GM12872 (cell line): ENCODE measurements at regions not wholly inside any gene's neighbourhood (a gene's known extent, or its start where the extent isn't known, plus 50 kb on each side); places are given as distances from the start of the nearest gene placed in this dataset.

Source experiments
- TF ChIP-seq, protein P1 (sequence below): IDR thresholded peaks from 3 replicates; pipeline ENCODE4 v1.5.1; 2011; ENCODE audit warnings: low read depth, mild to moderate bottlenecking, low read length, moderate library complexity; ENCODE audit not compliant: insufficient read depth

DNA sequence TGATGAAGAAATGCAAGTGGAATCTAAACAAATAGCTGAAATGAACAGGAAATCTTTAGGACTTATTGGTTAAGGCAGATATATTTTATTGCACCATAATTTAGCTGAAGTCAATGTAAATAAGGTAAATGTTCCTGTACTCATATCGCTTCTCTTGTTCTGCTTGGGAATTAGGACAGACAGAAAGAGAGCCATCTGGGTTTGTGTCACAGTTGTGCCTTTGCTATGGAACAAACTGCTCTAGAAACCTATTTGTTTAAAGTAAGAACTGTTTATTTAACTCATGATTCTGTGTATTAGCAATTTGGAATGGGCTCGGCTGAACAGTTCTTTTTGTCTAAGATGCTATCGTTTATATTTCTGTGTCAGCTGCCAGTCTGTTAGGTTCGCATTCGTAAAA is 143.8 kb upstream of the KHDRBS2 start:
- TF ChIP-seq, protein P1, sequence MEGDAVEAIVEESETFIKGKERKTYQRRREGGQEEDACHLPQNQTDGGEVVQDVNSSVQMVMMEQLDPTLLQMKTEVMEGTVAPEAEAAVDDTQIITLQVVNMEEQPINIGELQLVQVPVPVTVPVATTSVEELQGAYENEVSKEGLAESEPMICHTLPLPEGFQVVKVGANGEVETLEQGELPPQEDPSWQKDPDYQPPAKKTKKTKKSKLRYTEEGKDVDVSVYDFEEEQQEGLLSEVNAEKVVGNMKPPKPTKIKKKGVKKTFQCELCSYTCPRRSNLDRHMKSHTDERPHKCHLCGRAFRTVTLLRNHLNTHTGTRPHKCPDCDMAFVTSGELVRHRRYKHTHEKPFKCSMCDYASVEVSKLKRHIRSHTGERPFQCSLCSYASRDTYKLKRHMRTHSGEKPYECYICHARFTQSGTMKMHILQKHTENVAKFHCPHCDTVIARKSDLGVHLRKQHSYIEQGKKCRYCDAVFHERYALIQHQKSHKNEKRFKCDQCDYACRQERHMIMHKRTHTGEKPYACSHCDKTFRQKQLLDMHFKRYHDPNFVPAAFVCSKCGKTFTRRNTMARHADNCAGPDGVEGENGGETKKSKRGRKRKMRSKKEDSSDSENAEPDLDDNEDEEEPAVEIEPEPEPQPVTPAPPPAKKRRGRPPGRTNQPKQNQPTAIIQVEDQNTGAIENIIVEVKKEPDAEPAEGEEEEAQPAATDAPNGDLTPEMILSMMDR = no peak

DNA sequence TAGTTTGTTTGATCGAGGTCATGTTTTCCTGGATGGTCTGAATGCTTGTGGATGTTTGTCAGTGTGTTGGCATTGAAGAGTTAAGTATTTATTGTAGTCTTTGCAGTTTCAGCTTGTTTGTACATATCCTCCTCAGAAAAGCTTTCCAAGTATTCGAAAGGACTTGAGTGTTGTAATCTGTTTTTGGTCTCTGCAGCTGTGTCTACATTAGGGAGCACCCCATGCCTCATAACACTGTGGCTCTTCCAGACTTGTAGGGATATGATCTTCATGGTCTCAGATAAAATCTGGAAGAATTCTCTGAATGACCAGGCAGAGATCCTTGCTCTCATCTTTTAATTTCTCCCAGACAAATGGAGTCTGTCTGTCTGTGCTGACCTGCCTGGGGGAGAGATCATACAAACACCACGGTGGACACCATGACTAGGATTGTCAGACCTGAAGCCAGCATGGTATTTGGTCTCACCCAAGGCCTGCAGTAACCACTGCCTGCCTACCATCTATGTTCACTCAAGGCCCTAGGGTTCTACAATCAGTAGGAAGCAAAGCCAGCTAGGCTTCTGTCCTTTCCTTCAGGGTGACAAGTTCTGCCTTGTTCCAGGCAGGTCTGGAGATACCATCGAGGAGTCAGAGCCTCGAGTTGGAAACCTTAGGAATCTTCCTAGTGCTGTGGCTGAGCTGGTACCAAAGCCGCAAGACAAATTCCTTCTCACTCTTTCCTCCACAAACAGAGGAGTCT is 114.7 kb upstream of the KHDRBS2 start:
- TF ChIP-seq, protein P1 = no peak

- TF ChIP-seq, protein P1 = no peak
Observed at GRCh38 chr6:62393608-62394007, 107.6 kb upstream of the KHDRBS2 start.

- TF ChIP-seq, protein P1 = no peak
Observed at GRCh38 chr6:62392291-62392690, 106.3 kb upstream of the KHDRBS2 start.

DNA sequence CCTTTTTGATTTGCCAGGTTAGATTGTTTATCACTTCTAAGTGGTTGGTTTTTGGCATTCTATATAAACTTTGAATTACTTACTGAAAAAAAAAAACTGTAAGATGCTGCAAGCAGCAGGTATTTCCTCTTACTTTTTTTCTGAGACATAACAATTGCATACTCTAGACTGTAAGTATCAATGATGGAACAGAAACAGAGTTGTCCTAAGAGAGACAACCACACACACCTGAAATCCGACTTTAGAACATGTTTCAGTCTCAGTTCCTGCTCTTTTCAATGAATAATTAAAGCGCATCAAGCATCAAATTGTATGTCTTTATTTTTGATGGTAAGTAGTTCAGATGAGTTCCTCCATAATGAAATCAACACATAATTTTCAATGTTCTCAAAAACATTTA is 105.3 kb upstream of the KHDRBS2 start:
- TF ChIP-seq, protein P1 = no peak

DNA sequence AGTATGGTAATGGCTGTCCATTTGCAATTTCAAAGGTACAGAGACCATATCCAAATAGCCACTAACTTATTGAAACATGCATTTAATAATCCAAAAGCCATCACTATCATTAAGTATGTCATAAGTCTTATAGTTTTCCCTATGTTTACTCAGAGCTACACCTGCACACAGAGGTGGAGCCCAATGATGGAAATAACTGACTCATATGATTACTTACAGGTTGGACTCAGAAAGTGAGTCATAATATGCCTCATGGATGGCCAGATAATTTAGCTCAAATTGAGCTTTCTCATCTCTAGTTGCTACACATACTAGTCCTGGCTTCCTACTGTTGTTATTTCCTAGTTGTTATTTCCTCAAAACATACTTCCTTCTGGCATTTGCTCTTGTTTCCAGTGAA is 104.4 kb upstream of the KHDRBS2 start:
- TF ChIP-seq, protein P1 = no peak

GRCh38 chr6:62371453-62372210 is 85.6 kb upstream of the KHDRBS2 start:
- TF ChIP-seq, protein P1 = no peak
